ENCODE measurements at regions not wholly inside any gene's neighbourhood (a gene's known extent, or its start where the extent isn't known, plus 50 kb on each side); places are given as distances from the start of the nearest gene placed in this dataset.

- H3K27me3 ChIP-seq (ENCODE audit: insufficient read depth) = no peaks in the 10 kb centered on the region
- H2AFZ ChIP-seq (ENCODE audit: low read depth) = no peak overlapping the region
- H3K27ac ChIP-seq (ENCODE audit: low read depth in 2 of 2, low read length in 1 of 2) = no peak overlapping the region
- DNase-seq = no peak
- no peaks in the 10 kb centered on the region for H4K20me1 ChIP-seq (ENCODE audit: insufficient read depth)
- TF ChIP-seq SIN3A (IDR thresholded peaks at IDR 0.05; ENCODE audit: borderline replicate concordance, low read depth, low read length) (no peak), POLR2AphosphoS5 (IDR thresholded peaks at IDR 0.05; ENCODE audit: low read depth, low read length) (no peak), RCOR1 (IDR thresholded peaks at IDR 0.05; ENCODE audit: low read length) (no peak), YY1 (IDR thresholded peaks at IDR 0.05; ENCODE audit: low read depth) (no peak), FOXM1 (IDR thresholded peaks at IDR 0.05; ENCODE audit: low read depth) (no peak), USF2 (IDR thresholded peaks at IDR 0.05; ENCODE audit: borderline replicate concordance, low read depth, low read length) (no peak), MAX (IDR thresholded peaks at IDR 0.05; ENCODE audit: low read depth) (no peak), RFX5 (IDR thresholded peaks at IDR 0.05; ENCODE audit: low read length) (no peak), EZH2phosphoT487 (IDR thresholded peaks at IDR 0.05; ENCODE audit: borderline replicate concordance, low read depth) (no peak), CHD2 (IDR thresholded peaks at IDR 0.05; ENCODE audit: low read length, partially characterized antibody) (no peak), REST (IDR thresholded peaks at IDR 0.05; ENCODE audit: low read depth, low read length) (no peak), CTCF (IDR thresholded peaks at IDR 0.05) (no peak), EP300 (IDR thresholded peaks at IDR 0.05; ENCODE audit: borderline replicate concordance in 1 of 2, low read depth in 1 of 2, low read length in 1 of 2) (no peak), IRF3 (IDR thresholded peaks at IDR 0.05; ENCODE audit: low read depth, low read length) (no peak), NRF1 (IDR thresholded peaks at IDR 0.05; ENCODE audit: low read depth, low read length) (no peak), SMC3 (IDR thresholded peaks at IDR 0.05; ENCODE audit: low read depth, low read length) (no peak), TCF12 (IDR thresholded peaks at IDR 0.05) (no peak), TEAD4 (IDR thresholded peaks at IDR 0.05; ENCODE audit: borderline replicate concordance, insufficient read depth) (no peak), RXRA (IDR thresholded peaks at IDR 0.05; ENCODE audit: borderline replicate concordance, low read depth) (no peak)
- WGBS (ENCODE audit: low lambda C conversion rate) = 97% methylated on average over 2 of the region's 2 CpGs
- H3F3A ChIP-seq (replicated peaks; ENCODE audit: insufficient read depth) = no peaks in the 10 kb centered on the region
- 0 out of 2 replicates have a peak, but pooled peaks cover 4% of the 10 kb centered on the region for H3K9me3 ChIP-seq
- ChIA-PET CTCF (no interaction called here), POLR2A (no interaction called here)
- H3K4me2 ChIP-seq = no peak overlapping the region
- H3K9ac ChIP-seq = no peak overlapping the region
- no peaks in the 10 kb centered on the region for H3K79me2 ChIP-seq (ENCODE audit: insufficient read depth)
- peaks cover 0 to 25% of the 10 kb centered on the region in 2 experiments for H3K36me3 ChIP-seq (replicated peaks in 1 of 2; ENCODE audit: control insufficient read depth in 1 of 2, insufficient read depth in 2 of 2, low read length in 1 of 2)
- H3K4me1 ChIP-seq (ENCODE audit: control insufficient read depth in 1 of 2, insufficient read depth in 2 of 2, low read depth in 1 of 2, low read length in 1 of 2) = no peaks in the 10 kb centered on the region
- H3K9me2 ChIP-seq = no peaks in the 10 kb centered on the region
- H3K4me3 ChIP-seq (ENCODE audit: low read depth in 2 of 2, low read length in 1 of 2) = no peak overlapping the region
Measured at GRCh38 chr4:123319639-123320038, 77.0 kb upstream of the SPRY1 start.

Data from SK-N-SH (cell line).